Neural crest cell (in vitro differentiated cells): ENCODE measurements at regions not wholly inside any gene's neighbourhood (a gene's known extent, or its start where the extent isn't known, plus 50 kb on each side); places are given as distances from the start of the nearest gene placed in this dataset.

Experiments
- DNase-seq: peaks from one replicate; pipeline ENCODE4 v3.0.0; 2021; ENCODE audit warnings: low read depth, mixed read lengths, low spot score
- H3K27ac Mint-ChIP-seq: one replicate; pipeline ENCODE4 v1.8.0; 2021; ENCODE audit warnings: mild to moderate bottlenecking, mixed read lengths; ENCODE audit not compliant: unreplicated experiment
- H3K27me3 Mint-ChIP-seq: 2 replicates; pipeline ENCODE4 v1.8.0; 2021; ENCODE audit warnings: low read depth, mild to moderate bottlenecking, mixed read lengths
- H3K36me3 Mint-ChIP-seq: 2 replicates; pipeline ENCODE4 v1.8.0; 2021; ENCODE audit warnings: low read depth, mild to moderate bottlenecking, mixed read lengths
- H3K4me1 Mint-ChIP-seq: 2 replicates; pipeline ENCODE4 v1.8.0; 2021; ENCODE audit warnings: mixed read lengths
- H3K4me3 Mint-ChIP-seq: one replicate; pipeline ENCODE4 v1.8.0; 2021; ENCODE audit warnings: mild to moderate bottlenecking, mixed read lengths
- H3K9me3 Mint-ChIP-seq: 2 replicates; pipeline ENCODE4 v1.8.0; 2021; ENCODE audit warnings: mixed read lengths
- CTCF ChIP-seq: fragments of 200-600 bp; sonication (generic); conservative IDR thresholded peaks from 2 replicates; pipeline ENCODE4 v1.5.0; 2021; ENCODE audit warnings: antibody characterized with exemption, mild to moderate bottlenecking

- no peak overlapping the region for H3K27ac Mint-ChIP-seq
- H3K4me1 Mint-ChIP-seq, result peaks cover 10% of the 10 kb centered on the region
- TF ChIP-seq CTCF, result no peak
- H3K36me3 Mint-ChIP-seq, result no peaks in the 10 kb centered on the region
- no peaks in the 10 kb centered on the region for H3K27me3 Mint-ChIP-seq
- no peak for DNase-seq
- H3K9me3 Mint-ChIP-seq, result peaks cover 5% of the 10 kb centered on the region
- no peak overlapping the region for H3K4me3 Mint-ChIP-seq
These were observed 469.0 kb upstream of the MEF2C start for GRCh38 chr5:89351975-89352374.

DNA sequence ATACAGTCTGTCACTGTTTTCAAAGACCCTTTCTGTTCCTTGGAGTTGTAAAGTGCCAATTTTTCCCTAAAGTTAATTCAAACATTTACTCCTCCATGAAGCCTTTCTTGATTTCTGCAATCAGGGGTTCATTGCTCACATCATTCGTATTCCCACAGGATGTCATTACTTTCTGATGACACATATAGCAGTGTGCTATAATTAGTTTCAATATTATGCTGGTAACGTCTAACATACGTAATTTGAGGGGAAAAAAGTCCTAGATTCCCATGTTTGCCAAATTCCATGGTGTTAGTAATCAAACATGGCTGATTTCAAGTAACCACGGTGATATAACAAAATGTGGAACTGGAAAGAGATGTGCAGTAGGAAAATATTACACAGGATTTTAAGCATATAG, 468.2 kb upstream of the MEF2C start:
- Mint-ChIP-seq H3K27ac (no peak overlapping the region), H3K4me3 (no peak overlapping the region), H3K4me1 (peaks cover 10% of the 10 kb centered on the region), H3K9me3 (peaks cover 2% of the 10 kb centered on the region), H3K36me3 (no peaks in the 10 kb centered on the region), H3K27me3 (no peaks in the 10 kb centered on the region)
- DNase-seq, result no peak
- no peak for TF ChIP-seq CTCF

GRCh38 chr5:89350684-89351083, 467.7 kb upstream of the MEF2C start:
- DNase-seq, result no peak
- Mint-ChIP-seq H3K4me3 (no peak overlapping the region), H3K36me3 (no peaks in the 10 kb centered on the region), H3K9me3 (no peaks in the 10 kb centered on the region), H3K27me3 (no peaks in the 10 kb centered on the region), H3K27ac (no peak overlapping the region), H3K4me1 (peaks cover 10% of the 10 kb centered on the region)
- no peak for TF ChIP-seq CTCF

DNA sequence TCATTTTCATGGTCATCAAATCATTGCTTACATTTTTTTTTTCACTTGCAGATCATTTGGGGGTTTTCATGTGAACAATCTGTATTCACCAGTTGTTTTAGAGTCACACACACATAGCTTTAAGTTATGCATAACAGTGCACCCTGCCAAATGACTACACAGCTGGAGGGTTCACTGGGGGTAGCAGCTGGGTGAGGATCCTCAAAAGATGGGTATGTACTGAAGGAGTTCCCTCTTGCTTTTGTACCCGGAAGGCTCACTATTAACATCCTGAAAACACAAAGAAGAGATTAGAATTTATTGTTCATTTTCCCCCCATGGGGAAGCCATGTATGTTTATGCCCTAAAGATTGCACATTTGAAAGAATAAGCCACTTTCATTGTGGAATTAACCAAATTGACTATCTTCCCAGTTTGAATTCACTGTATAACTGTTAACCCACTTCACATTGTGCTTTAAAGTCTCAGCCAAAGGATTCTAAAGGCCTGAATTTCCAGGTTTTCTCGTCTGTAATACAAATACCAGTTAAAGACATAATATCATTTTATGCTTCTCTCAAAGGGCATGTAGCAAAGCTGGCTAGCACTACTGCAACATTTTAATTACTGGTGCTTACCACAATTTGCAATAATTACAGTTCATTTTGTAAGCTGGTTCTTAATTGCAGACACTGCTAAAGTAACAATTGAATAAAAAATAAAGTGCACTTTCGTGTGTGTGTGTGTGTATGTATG, 466.4 kb upstream of the MEF2C start:
- Mint-ChIP-seq H3K4me3 (no peak overlapping the region), H3K36me3 (no peaks in the 10 kb centered on the region), H3K9me3 (no peaks in the 10 kb centered on the region), H3K4me1 (peaks cover 10% of the 10 kb centered on the region), H3K27me3 (no peaks in the 10 kb centered on the region), H3K27ac (no peak overlapping the region)
- no peak for TF ChIP-seq CTCF
- DNase-seq, result no peak

DNA sequence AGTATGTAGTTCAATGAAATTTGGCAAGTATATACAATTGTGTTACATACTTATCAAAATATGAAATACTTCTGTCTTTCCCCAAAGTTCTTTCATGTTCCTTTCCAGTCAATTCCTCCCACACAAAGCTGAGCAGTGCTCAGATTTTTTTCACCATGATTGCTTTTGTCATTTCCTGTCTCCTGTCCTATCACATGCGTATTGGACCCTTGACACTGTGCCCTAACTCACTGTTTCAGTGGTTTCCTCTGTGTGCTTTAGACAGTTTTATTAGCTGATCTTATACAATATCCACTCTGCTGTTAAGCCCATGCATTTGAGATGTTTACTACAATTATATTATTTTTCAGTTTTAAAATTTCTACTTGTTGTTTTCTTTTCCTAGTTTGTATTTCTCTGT, 463.6 kb upstream of the MEF2C start:
- no peak for DNase-seq
- no peak overlapping the region for H3K4me3 Mint-ChIP-seq
- peaks cover 10% of the 10 kb centered on the region for H3K4me1 Mint-ChIP-seq
- no peak overlapping the region for H3K27ac Mint-ChIP-seq
- no peak for TF ChIP-seq CTCF
- H3K36me3 Mint-ChIP-seq, result no peaks in the 10 kb centered on the region
- no peaks in the 10 kb centered on the region for H3K27me3 Mint-ChIP-seq
- H3K9me3 Mint-ChIP-seq, result no peaks in the 10 kb centered on the region
